H1 (cell line): ENCODE measurements at regions not wholly inside any gene's neighbourhood (a gene's known extent, or its start where the extent isn't known, plus 50 kb on each side); places are given as distances from the start of the nearest gene placed in this dataset.

Experiments
- CTCF ChIA-PET: fragments of 300-600 bp; sonication (Branson Sonifier 250); formaldehyde crosslinking; loops from one replicate; lab custom pipeline; 2021; ENCODE audit not compliant: partially characterized antibody; lab: Charles Lee
- POLR2A ChIA-PET: fragments of 300-600 bp; sonication (Branson Sonifier 250); formaldehyde crosslinking; loops from one replicate; lab custom pipeline; 2021; ENCODE audit warnings: inconsistent platforms; ENCODE audit not compliant: partially characterized antibody; lab: Charles Lee
- DNase-seq, 2 experiments: peaks; one replicate each; pipeline versions ENCODE4 v3.0.0 to v3.0.0-alpha.2; 2010 to 2022; ENCODE audit warnings: low spot score in 2 of 2, low read depth in 1 of 2, mixed read lengths in 1 of 2
- FAIRE-seq: peaks from 2 replicates; lab custom pipeline; 2011; peaks lifted over from hg19 to GRCh38; lab: Jason Lieb, UNC
- H2AFZ ChIP-seq: 2 replicates; pipeline ENCODE4 v1.8.1; 2012; ENCODE audit warnings: low read length, inconsistent platforms
- H2AK5ac ChIP-seq: 2 replicates; pipeline ENCODE4 v1.6.1; 2013; ENCODE audit warnings: low read depth, low read length
- H2BK120ac ChIP-seq: replicated peaks from 2 replicates; pipeline ENCODE3; 2013; ENCODE audit warnings: low read depth, low read length, inconsistent platforms
- H2BK12ac ChIP-seq: 2 replicates; pipeline ENCODE4 v1.6.1; 2013; ENCODE audit warnings: low read depth, low read length
- H2BK15ac ChIP-seq: 2 replicates; pipeline ENCODE4 v1.6.1; 2013; ENCODE audit warnings: low read length
- H2BK20ac ChIP-seq: 2 replicates; pipeline ENCODE4 v1.6.1; 2013; ENCODE audit warnings: low read length
- H2BK5ac ChIP-seq: 2 replicates; pipeline ENCODE4 v1.6.1; 2013; ENCODE audit warnings: low read depth, low read length
- H3K14ac ChIP-seq: 2 replicates; pipeline ENCODE4 v1.6.1; 2013; ENCODE audit warnings: inconsistent platforms; ENCODE audit not compliant: insufficient read length
- H3K18ac ChIP-seq: 2 replicates; pipeline ENCODE4 v1.6.1; 2013; ENCODE audit warnings: low read length; ENCODE audit errors: extremely low read depth
- H3K23ac ChIP-seq: 2 replicates; pipeline ENCODE4 v1.6.1; 2013; ENCODE audit warnings: inconsistent platforms; ENCODE audit not compliant: insufficient read length
- H3K23me2 ChIP-seq: 2 replicates; pipeline ENCODE4 v1.6.1; 2013; ENCODE audit warnings: low read depth, low read length
- H3K27ac ChIP-seq: 2 replicates; pipeline ENCODE4 v1.6.1; 2011; ENCODE audit warnings: low read depth, low read length, inconsistent platforms
- H3K27me3 ChIP-seq, 4 experiments: replicated peaks in 1 of 4; 1 replicate in 1 of 4; 2 replicates in 3 of 4; pipeline versions ENCODE4 v1.6.1 to v1.8.1; 2011 to 2013; ENCODE audit warnings: low read length in 3 of 4, mild to moderate bottlenecking in 3 of 4, inconsistent platforms in 2 of 4, mixed read lengths in 2 of 4, moderate library complexity in 1 of 4; ENCODE audit not compliant: control insufficient read depth in 3 of 4, insufficient read depth in 3 of 4; ENCODE audit errors: extremely low read depth in 1 of 4
- H3K36me3 ChIP-seq, 4 experiments: 2 replicates each; pipeline versions ENCODE4 v1.6.1 to v1.8.1; 2011 to 2013; ENCODE audit warnings: mild to moderate bottlenecking in 4 of 4, low read length in 3 of 4, moderate library complexity in 2 of 4, control low read depth in 1 of 4, inconsistent platforms in 1 of 4; ENCODE audit not compliant: insufficient read depth in 4 of 4, control insufficient read depth in 2 of 4
- H3K4ac ChIP-seq: replicated peaks from 2 replicates; pipeline ENCODE3; 2013; ENCODE audit warnings: low read length, low read depth, mixed read lengths, inconsistent platforms; ENCODE audit not compliant: insufficient read length
- H3K4me1 ChIP-seq, 4 experiments: replicated peaks in 1 of 4; 1 replicate in 1 of 4; 2 replicates in 3 of 4; pipeline versions ENCODE4 v1.6.1 to v1.8.1; 2011 to 2013; ENCODE audit warnings: low read length in 3 of 4, inconsistent platforms in 2 of 4, mixed read lengths in 1 of 4; ENCODE audit not compliant: insufficient read depth in 4 of 4, control insufficient read depth in 3 of 4
- H3K4me2 ChIP-seq, 2 experiments: 2 replicates each; pipeline versions ENCODE4 v1.6.1 to v1.8.1; 2011 to 2013; ENCODE audit warnings: low read depth in 2 of 2, low read length in 2 of 2, control low read depth in 1 of 2, inconsistent platforms in 1 of 2, mild to moderate bottlenecking in 1 of 2; ENCODE audit not compliant: insufficient read depth in 1 of 2
- H3K4me3 ChIP-seq, 4 experiments: fragments of 200-600, 300-600 bp in 1 of 4; sonication (generic), shearing (Covaris generic), sonication (Bioruptor Twin) in 1 of 4; 2 replicates each; pipeline versions ENCODE4 v1.5.1 to v1.8.1; 2011 to 2016; ENCODE audit warnings: low read length in 4 of 4, low read depth in 3 of 4, control low read depth in 2 of 4, inconsistent platforms in 2 of 4, mild to moderate bottlenecking in 2 of 4, mixed read lengths in 1 of 4, moderate library complexity in 1 of 4; ENCODE audit not compliant: insufficient read depth in 2 of 4; ENCODE audit errors: extremely low read depth in 1 of 4
- H3K56ac ChIP-seq: replicated peaks from 2 replicates; pipeline ENCODE3; 2013; ENCODE audit warnings: low read depth, mild to moderate bottlenecking, mixed read lengths, low read length, inconsistent platforms; ENCODE audit not compliant: insufficient read length
- H3K79me1 ChIP-seq: 2 replicates; pipeline ENCODE4 v1.6.1; 2013; ENCODE audit warnings: low read depth, low read length, control low read depth
- H3K79me2 ChIP-seq, 2 experiments: 2 replicates each; pipeline versions ENCODE4 v1.6.1 to v1.8.1; 2012 to 2013; ENCODE audit warnings: low read length in 2 of 2, mild to moderate bottlenecking in 2 of 2, inconsistent platforms in 1 of 2; ENCODE audit not compliant: insufficient read depth in 2 of 2, control insufficient read depth in 1 of 2
- H3K9ac ChIP-seq, 4 experiments: replicated peaks in 1 of 4; 1 replicate in 1 of 4; 2 replicates in 3 of 4; pipeline versions ENCODE4 v1.6.1 to v1.8.1; 2011 to 2013; ENCODE audit warnings: low read depth in 3 of 4, low read length in 3 of 4, control low read depth in 2 of 4, mild to moderate bottlenecking in 2 of 4, moderate library complexity in 2 of 4, inconsistent platforms in 1 of 4; ENCODE audit errors: extremely low read depth in 1 of 4
- H3K9me3 ChIP-seq, 2 experiments: 2 replicates each; pipeline versions ENCODE4 v1.6.1 to v1.8.1; 2012 to 2013; ENCODE audit warnings: mild to moderate bottlenecking in 2 of 2, moderate library complexity in 2 of 2, control low read depth in 1 of 2, inconsistent platforms in 1 of 2, low read depth in 1 of 2, low read length in 1 of 2, mixed read lengths in 1 of 2; ENCODE audit not compliant: insufficient read depth in 2 of 2
- H4K20me1 ChIP-seq, 2 experiments: replicated peaks in 1 of 2; 2 replicates each; pipeline versions ENCODE3 to v1.8.1; 2011 to 2013; ENCODE audit warnings: inconsistent platforms in 2 of 2, low read length in 2 of 2, mild to moderate bottlenecking in 1 of 2; ENCODE audit not compliant: insufficient read depth in 2 of 2, control insufficient read depth in 1 of 2
- H4K5ac ChIP-seq: 2 replicates; pipeline ENCODE4 v1.6.1; 2013; ENCODE audit warnings: low read length, low read depth, mixed read lengths, inconsistent platforms; ENCODE audit not compliant: insufficient read length
- H4K8ac ChIP-seq: 2 replicates; pipeline ENCODE4 v1.8.0; 2013; ENCODE audit warnings: mild to moderate bottlenecking, moderate library complexity, low read length, inconsistent platforms; ENCODE audit not compliant: insufficient read depth; ENCODE audit errors: extremely low read depth
- H4K91ac ChIP-seq: replicated peaks from 2 replicates; pipeline ENCODE3; 2013; ENCODE audit warnings: low read length, mixed read lengths, inconsistent platforms; ENCODE audit not compliant: insufficient read length
- CBX5 ChIP-seq: fragments of 300-800, 300-1000 bp; sonication (generic); IDR thresholded peaks from 2 replicates; pipeline ENCODE4 v1.7.1; 2016; ENCODE audit warnings: antibody characterized with exemption, low read length, low read depth
- EP300 ChIP-seq, 2 experiments: IDR thresholded peaks; 1 replicate in 1 of 2; 2 replicates in 1 of 2; pipeline ENCODE4 v1.6.1; 2011 to 2012; ENCODE audit warnings: low read depth in 2 of 2, low read length in 2 of 2, mild to moderate bottlenecking in 2 of 2, borderline replicate concordance in 1 of 2, inconsistent platforms in 1 of 2, moderate library complexity in 1 of 2
- EZH2 ChIP-seq: fragments of 200-600 bp; sonication (generic); IDR thresholded peaks from 2 replicates; pipeline ENCODE4 v1.7.1; 2012; ENCODE audit warnings: low read depth, mild to moderate bottlenecking, moderate library complexity, low read length, inconsistent platforms; ENCODE audit not compliant: severe bottlenecking
- RAD21 ChIP-seq, 2 experiments: IDR thresholded peaks in 1 of 2; conservative IDR thresholded peaks in 1 of 2; 2 replicates each; pipeline ENCODE4 v1.6.1; 2011; ENCODE audit warnings: low read depth in 2 of 2, low read length in 2 of 2, improper control_type of control experiment in 1 of 2, inconsistent platforms in 1 of 2, mild to moderate bottlenecking in 1 of 2, moderate library complexity in 1 of 2
- SP1 ChIP-seq: IDR thresholded peaks from 2 replicates; pipeline ENCODE4 v1.6.1; 2011; ENCODE audit warnings: low read depth, low read length
- WGBS, 2 experiments: shearing (Covaris generic) in 1 of 2; methylation state at CpG; one replicate each; pipeline versions ENCODE4 v1.1.6 to v1.1.7; 2013 to 2015; ENCODE audit warnings: low lambda C conversion rate in 2 of 2, mixed read lengths in 2 of 2, inconsistent platforms in 1 of 2, low coverage in 1 of 2, missing lambda C conversion rate in 1 of 2; ENCODE audit not compliant: insufficient replicate concordance in 2 of 2, insufficient coverage in 1 of 2, insufficient read length in 1 of 2; ENCODE audit errors: extremely low coverage in 1 of 2, missing lambda C conversion rate in 1 of 2; 5-methylcytosine and 5-hydroxymethylcytosine counted together
- TF ChIP-seq, protein P1 (sequence below): IDR thresholded peaks from 2 replicates; pipeline ENCODE4 v1.6.1; 2011; ENCODE audit warnings: low read depth, mild to moderate bottlenecking, low read length; ENCODE audit not compliant: insufficient read depth
- TF ChIP-seq, protein P2 (sequence below), 3 experiments: IDR thresholded peaks; 1 replicate in 2 of 3; 2 replicates in 1 of 3; pipeline versions ENCODE4 v1.5.1 to v1.6.1; 2011; ENCODE audit warnings: low read length in 3 of 3, mild to moderate bottlenecking in 3 of 3, inconsistent platforms in 2 of 3, low read depth in 1 of 3, moderate library complexity in 1 of 3; ENCODE audit not compliant: insufficient read depth in 1 of 3; ENCODE audit errors: control extremely low read depth in 1 of 3

- Histone ChIP-seq H3K9me3 (no peaks in the 10 kb centered on the region), H3K23me2 (no peaks in the 10 kb centered on the region), H2BK15ac (no peak overlapping the region), H2BK20ac (no peak overlapping the region), H3K36me3 (no peaks in the 10 kb centered on the region), H4K91ac (no peak overlapping the region), H3K27me3 (no peaks in the 10 kb centered on the region), H3K27ac (no peak overlapping the region; the same call in 1 of the 2 replicates), H4K20me1 (no peaks in the 10 kb centered on the region), H2BK120ac (no peak overlapping the region), H3K9ac (no peak overlapping the region), H3K4me1 (peaks cover 0 to 2% (median 0%) of the 10 kb centered on the region in 4 experiments; a peak in 2 of 7 replicates), H3K23ac (no peak overlapping the region), H3K4me2 (no peak overlapping the region), H2AFZ (no peak overlapping the region), H3K79me2 (no peaks in the 10 kb centered on the region), H2BK5ac (no peak overlapping the region), H3K4ac (no peak overlapping the region), H2BK12ac (no peak overlapping the region), H3K18ac (no peak overlapping the region), H3K56ac (no peak overlapping the region), H2AK5ac (no peak overlapping the region), H3K14ac (no peak overlapping the region), H4K8ac (no peak overlapping the region), H4K5ac (no peak overlapping the region), H3K4me3 (no peak overlapping the region), H3K79me1 (no peaks in the 10 kb centered on the region)
- WGBS, 2 experiments, result 80% methylated on average over 2 of the region's 2 CpGs; no CpG with 5 or more reads in 1 of the 2 experiments
- ChIA-PET POLR2A (interaction anchor here (1.4 kb wide), 1 partner anchor 368 kb away, joined by 3 read pairs; the partner anchor contains the start of genes BRCA2 and ZAR1L), CTCF (interaction anchor here (1.1 to 4.5 kb wide), 5 partner anchors 18 to 139 kb away, joined by 3 to 15 read pairs (median 3); no protein-coding TSS in a partner anchor)
- DNase-seq (no peak), FAIRE-seq (no peak)
- TF ChIP-seq SP1 (no peak), EZH2 (no peak), CBX5 (no peak), EP300 (IDR thresholded peaks at IDR 0.05; ENCODE audit: borderline replicate concordance in 1 of 2, low read depth in 2 of 2, low read length in 2 of 2) (no peak), RAD21 (IDR thresholded peaks at IDR 0.05 in 1 of 2, conservative IDR thresholded peaks at IDR 0.05 in 1 of 2; ENCODE audit: low read depth in 2 of 2, low read length in 2 of 2) (peak; percentile 39 to 48; a peak in 3 of 4 replicates)
- TF ChIP-seq, protein P1, sequence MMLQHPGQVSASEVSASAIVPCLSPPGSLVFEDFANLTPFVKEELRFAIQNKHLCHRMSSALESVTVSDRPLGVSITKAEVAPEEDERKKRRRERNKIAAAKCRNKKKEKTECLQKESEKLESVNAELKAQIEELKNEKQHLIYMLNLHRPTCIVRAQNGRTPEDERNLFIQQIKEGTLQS, result no peak
- TF ChIP-seq, protein P2, sequence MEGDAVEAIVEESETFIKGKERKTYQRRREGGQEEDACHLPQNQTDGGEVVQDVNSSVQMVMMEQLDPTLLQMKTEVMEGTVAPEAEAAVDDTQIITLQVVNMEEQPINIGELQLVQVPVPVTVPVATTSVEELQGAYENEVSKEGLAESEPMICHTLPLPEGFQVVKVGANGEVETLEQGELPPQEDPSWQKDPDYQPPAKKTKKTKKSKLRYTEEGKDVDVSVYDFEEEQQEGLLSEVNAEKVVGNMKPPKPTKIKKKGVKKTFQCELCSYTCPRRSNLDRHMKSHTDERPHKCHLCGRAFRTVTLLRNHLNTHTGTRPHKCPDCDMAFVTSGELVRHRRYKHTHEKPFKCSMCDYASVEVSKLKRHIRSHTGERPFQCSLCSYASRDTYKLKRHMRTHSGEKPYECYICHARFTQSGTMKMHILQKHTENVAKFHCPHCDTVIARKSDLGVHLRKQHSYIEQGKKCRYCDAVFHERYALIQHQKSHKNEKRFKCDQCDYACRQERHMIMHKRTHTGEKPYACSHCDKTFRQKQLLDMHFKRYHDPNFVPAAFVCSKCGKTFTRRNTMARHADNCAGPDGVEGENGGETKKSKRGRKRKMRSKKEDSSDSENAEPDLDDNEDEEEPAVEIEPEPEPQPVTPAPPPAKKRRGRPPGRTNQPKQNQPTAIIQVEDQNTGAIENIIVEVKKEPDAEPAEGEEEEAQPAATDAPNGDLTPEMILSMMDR (IDR thresholded peaks at IDR 0.05; ENCODE audit: control extremely low read depth in 1 of 3, insufficient read depth in 1 of 3, low read depth in 1 of 3, low read length in 3 of 3), result peak in 1 of 3 experiments; percentile 10; a peak in 2 of 4 replicates
Measured at GRCh38 chr13:31947105-31947504, 84.5 kb upstream of the FRY start.
